Skeletal muscle satellite cell (primary cell): ENCODE measurements at regions not wholly inside any gene's neighbourhood (a gene's known extent, or its start where the extent isn't known, plus 50 kb on each side); places are given as distances from the start of the nearest gene placed in this dataset.

Experiments
- H3K27me3 ChIP-seq: 2 replicates; pipeline ENCODE4 v1.7.0; 2013; ENCODE audit warnings: low read length; ENCODE audit not compliant: control insufficient read depth, insufficient read depth
- H3K36me3 ChIP-seq: 2 replicates; pipeline ENCODE4 v1.7.0; 2013; ENCODE audit warnings: mild to moderate bottlenecking, control low read depth, low read length; ENCODE audit not compliant: insufficient read depth
- H3K4me1 ChIP-seq: 2 replicates; pipeline ENCODE4 v1.7.0; 2013; ENCODE audit warnings: low read length; ENCODE audit not compliant: control insufficient read depth, insufficient read depth
- H3K4me2 ChIP-seq: 2 replicates; pipeline ENCODE4 v1.7.0; 2013; ENCODE audit warnings: mild to moderate bottlenecking, low read length
- H3K4me3 ChIP-seq: 2 replicates; pipeline ENCODE4 v1.7.0; 2013; ENCODE audit warnings: low read length
- H3K9ac ChIP-seq: 2 replicates; pipeline ENCODE4 v1.7.0; 2013; ENCODE audit warnings: mild to moderate bottlenecking, low read depth, low read length, moderate library complexity
- H3K9me3 ChIP-seq: replicated peaks from 2 replicates; pipeline ENCODE4 v1.7.0; 2013; ENCODE audit warnings: mild to moderate bottlenecking, control low read depth, low read length

DNA sequence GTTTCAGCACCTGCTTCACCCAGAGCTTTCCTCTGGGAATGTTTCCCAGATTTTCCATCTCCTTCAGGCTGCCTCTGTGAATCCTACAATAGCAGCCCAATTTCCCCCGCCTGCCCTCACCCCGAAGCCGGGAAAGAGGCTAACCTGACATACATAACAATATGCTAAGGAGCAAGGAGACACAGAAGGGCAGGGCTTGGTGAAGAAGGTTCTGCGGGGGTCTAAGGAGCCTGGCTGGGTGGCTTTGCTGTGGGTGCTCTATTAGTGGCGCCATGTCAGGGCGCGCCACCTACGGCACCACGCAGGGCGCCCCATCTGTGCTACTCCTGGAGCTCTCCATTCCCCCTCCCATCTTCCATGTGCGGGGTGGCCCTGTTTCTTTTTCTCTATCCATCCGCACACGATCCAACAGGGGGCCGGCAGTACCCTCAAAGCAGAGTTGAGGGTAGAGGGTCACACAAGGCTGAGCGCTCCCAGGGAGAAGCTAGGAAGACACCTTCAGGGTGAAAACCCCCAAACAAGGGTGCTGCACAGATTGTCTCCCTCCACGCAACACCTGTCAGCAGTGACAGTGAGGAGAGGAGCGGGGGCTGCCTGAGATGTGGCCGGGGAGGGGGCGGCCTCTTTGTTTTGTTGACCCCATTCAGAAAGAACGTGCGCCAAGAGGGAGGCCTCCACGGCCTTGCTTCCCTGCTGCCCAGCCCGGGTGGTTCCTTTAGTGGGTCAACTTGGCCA, 101.4 kb downstream of the PDCL3 start:
- H3K27me3 ChIP-seq: peaks cover 51% of the 10 kb centered on the region
- H3K9me3 ChIP-seq: no peaks in the 10 kb centered on the region
- no peak overlapping the region for H3K4me2 ChIP-seq
- no peaks in the 10 kb centered on the region for H3K4me1 ChIP-seq
- H3K36me3 ChIP-seq: no peaks in the 10 kb centered on the region
- H3K9ac ChIP-seq: no peak overlapping the region
- no peak overlapping the region for H3K4me3 ChIP-seq

DNA sequence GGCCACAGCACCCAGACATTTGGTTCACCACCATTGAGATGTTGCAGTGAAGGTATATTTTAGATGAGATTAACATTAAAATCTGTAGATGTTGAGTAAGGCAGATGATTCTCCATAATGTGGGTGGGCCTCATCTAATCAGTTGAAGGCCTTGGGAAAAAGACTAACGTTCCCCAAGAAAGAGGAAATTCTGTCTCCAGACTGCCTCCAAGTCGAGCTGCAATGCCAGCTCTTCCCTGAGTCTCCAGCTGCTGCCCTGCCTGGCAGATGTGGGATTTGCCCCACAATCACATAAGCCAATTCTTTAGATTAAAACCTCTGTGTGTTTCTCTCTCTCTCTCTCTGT, 101.9 kb downstream of the PDCL3 start:
- H3K36me3 ChIP-seq: no peaks in the 10 kb centered on the region
- no peaks in the 10 kb centered on the region for H3K9me3 ChIP-seq
- no peaks in the 10 kb centered on the region for H3K4me1 ChIP-seq
- no peak overlapping the region for H3K4me2 ChIP-seq
- H3K9ac ChIP-seq: no peak overlapping the region
- peaks cover 51% of the 10 kb centered on the region for H3K27me3 ChIP-seq
- H3K4me3 ChIP-seq: no peak overlapping the region

GRCh38 chr2:100666996-100667395, 104.2 kb downstream of the PDCL3 start:
- H3K36me3 ChIP-seq: no peaks in the 10 kb centered on the region
- no peak overlapping the region for H3K4me3 ChIP-seq
- H3K4me1 ChIP-seq: no peaks in the 10 kb centered on the region
- no peak overlapping the region for H3K4me2 ChIP-seq
- H3K9me3 ChIP-seq: no peaks in the 10 kb centered on the region
- H3K9ac ChIP-seq: no peak overlapping the region
- peaks cover 44% of the 10 kb centered on the region for H3K27me3 ChIP-seq

GRCh38 chr2:100667801-100668200, 105.0 kb downstream of the PDCL3 start:
- Histone ChIP-seq H3K36me3 (no peaks in the 10 kb centered on the region), H3K27me3 (peaks cover 42% of the 10 kb centered on the region), H3K4me2 (no peak overlapping the region), H3K9me3 (no peaks in the 10 kb centered on the region), H3K9ac (no peak overlapping the region), H3K4me1 (no peaks in the 10 kb centered on the region), H3K4me3 (no peak overlapping the region)

- Histone ChIP-seq H3K9ac (no peak overlapping the region), H3K9me3 (no peaks in the 10 kb centered on the region), H3K4me3 (no peak overlapping the region), H3K36me3 (no peaks in the 10 kb centered on the region), H3K27me3 (peaks cover 29% of the 10 kb centered on the region), H3K4me2 (no peak overlapping the region), H3K4me1 (no peaks in the 10 kb centered on the region)
These were observed 107.4 kb downstream of the PDCL3 start for GRCh38 chr2:100670232-100670631.

DNA sequence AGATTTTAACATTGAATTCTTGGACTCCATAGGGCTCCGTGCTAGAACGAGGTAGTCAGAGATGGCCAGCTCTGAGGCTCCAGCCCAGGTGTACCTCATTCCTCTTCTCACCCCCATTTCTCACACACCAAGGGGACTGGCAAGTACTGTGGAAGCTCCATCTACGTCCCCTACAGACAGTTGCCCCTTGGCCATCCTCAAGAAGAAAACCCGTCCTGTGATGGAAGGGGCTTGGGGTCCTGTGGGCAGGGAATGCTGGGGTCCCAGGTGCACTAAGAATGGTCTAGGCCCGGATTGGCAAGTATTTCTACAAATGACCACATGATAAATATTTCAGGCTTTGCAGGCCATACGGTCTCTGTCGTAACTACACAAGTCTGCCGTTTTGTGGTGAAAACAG, 110.3 kb downstream of the PDCL3 start:
- H3K9me3 ChIP-seq: no peaks in the 10 kb centered on the region
- no peaks in the 10 kb centered on the region for H3K36me3 ChIP-seq
- H3K4me3 ChIP-seq: no peak overlapping the region
- H3K9ac ChIP-seq: no peak overlapping the region
- no peaks in the 10 kb centered on the region for H3K4me1 ChIP-seq
- peaks cover 40% of the 10 kb centered on the region for H3K27me3 ChIP-seq
- H3K4me2 ChIP-seq: no peak overlapping the region

DNA sequence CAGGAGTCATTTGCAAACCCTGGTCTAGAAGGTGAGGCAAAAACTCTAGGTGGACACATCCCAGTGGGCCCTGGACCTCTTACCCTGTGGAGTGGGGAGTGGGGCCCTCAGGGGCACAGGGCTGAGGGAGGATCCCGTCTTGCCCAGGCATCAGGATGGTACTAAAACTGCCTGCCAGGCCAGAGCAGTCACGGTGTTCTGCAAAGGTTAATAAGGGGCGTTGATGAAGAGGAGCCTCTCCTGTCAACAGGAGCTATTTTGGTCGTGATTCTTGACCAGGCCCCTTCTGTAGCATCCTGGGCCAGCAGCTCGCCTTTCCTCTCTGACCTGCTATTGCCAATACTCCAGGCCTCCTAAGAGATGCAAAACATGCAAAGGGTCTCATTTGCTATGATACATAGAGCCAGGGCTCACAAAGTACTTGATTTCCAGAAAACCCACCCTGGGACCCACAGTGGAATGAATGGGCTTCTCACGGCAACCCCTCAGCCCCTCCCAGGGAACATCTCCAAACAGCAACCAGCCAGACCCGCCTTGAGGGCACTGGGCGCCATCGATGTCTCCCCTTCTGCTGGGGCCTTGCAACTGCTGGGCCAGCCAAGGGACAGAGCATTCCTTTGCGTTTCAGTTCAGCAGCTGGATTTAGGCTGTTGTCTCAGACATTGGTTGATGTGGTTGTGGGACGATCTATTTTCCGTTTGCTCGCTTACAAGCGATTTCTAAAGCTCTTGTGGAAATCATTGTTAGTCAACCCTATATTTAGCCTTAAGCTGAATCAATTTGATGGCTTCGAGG, 111.1 kb downstream of the PDCL3 start:
- peaks cover 38% of the 10 kb centered on the region for H3K27me3 ChIP-seq
- no peaks in the 10 kb centered on the region for H3K4me1 ChIP-seq
- no peak overlapping the region for H3K4me2 ChIP-seq
- H3K4me3 ChIP-seq: no peak overlapping the region
- H3K36me3 ChIP-seq: no peaks in the 10 kb centered on the region
- H3K9ac ChIP-seq: no peak overlapping the region
- H3K9me3 ChIP-seq: no peaks in the 10 kb centered on the region

- peaks cover 36% of the 10 kb centered on the region for H3K27me3 ChIP-seq
- H3K36me3 ChIP-seq: no peaks in the 10 kb centered on the region
- no peak overlapping the region for H3K4me2 ChIP-seq
- no peaks in the 10 kb centered on the region for H3K4me1 ChIP-seq
- no peaks in the 10 kb centered on the region for H3K9me3 ChIP-seq
- H3K9ac ChIP-seq: no peak overlapping the region
- H3K4me3 ChIP-seq: no peak overlapping the region
These were observed 111.9 kb downstream of the PDCL3 start for GRCh38 chr2:100674666-100675065.

GRCh38 chr2:100675373-100675772, 112.6 kb downstream of the PDCL3 start:
- Histone ChIP-seq H3K9ac (no peak overlapping the region), H3K4me3 (no peak overlapping the region), H3K4me2 (no peak overlapping the region), H3K27me3 (peaks cover 30% of the 10 kb centered on the region), H3K36me3 (no peaks in the 10 kb centered on the region), H3K9me3 (no peaks in the 10 kb centered on the region), H3K4me1 (no peaks in the 10 kb centered on the region)

- H3K4me1 ChIP-seq: no peaks in the 10 kb centered on the region
- no peaks in the 10 kb centered on the region for H3K9me3 ChIP-seq
- no peak overlapping the region for H3K4me3 ChIP-seq
- H3K4me2 ChIP-seq: no peak overlapping the region
- peaks cover 32% of the 10 kb centered on the region for H3K27me3 ChIP-seq
- no peak overlapping the region for H3K9ac ChIP-seq
- H3K36me3 ChIP-seq: no peaks in the 10 kb centered on the region
These were observed 113.1 kb downstream of the PDCL3 start for GRCh38 chr2:100675855-100676254.

- Histone ChIP-seq H3K4me3 (no peak overlapping the region), H3K9ac (no peak overlapping the region), H3K4me1 (no peaks in the 10 kb centered on the region), H3K9me3 (no peaks in the 10 kb centered on the region), H3K27me3 (peaks cover 32% of the 10 kb centered on the region), H3K36me3 (no peaks in the 10 kb centered on the region), H3K4me2 (no peak overlapping the region)
These were observed 113.6 kb downstream of the PDCL3 start for GRCh38 chr2:100676346-100676745.
